GM12878 (cell line): ENCODE measurements at regions not wholly inside any gene's neighbourhood (a gene's known extent, or its start where the extent isn't known, plus 50 kb on each side); places are given as distances from the start of the nearest gene placed in this dataset.

Source experiments
- CBFB ChIP-seq: IDR thresholded peaks from 2 replicates; pipeline ENCODE4 v1.6.1; 2016; ENCODE audit warnings: antibody characterized with exemption, low read depth
- EP300 ChIP-seq, 2 experiments: fragments of 150-350 bp in 1 of 2; IDR thresholded peaks; 2 replicates each; pipeline ENCODE4 v1.6.1; 2011 to 2012; ENCODE audit warnings: low read depth in 2 of 2, low read length in 2 of 2, borderline replicate concordance in 1 of 2, improper control_type of control experiment in 1 of 2, inconsistent platforms in 1 of 2; ENCODE audit not compliant: control insufficient read depth in 1 of 2
- PML ChIP-seq: IDR thresholded peaks from 2 replicates; pipeline ENCODE4 v1.6.1; 2012; ENCODE audit warnings: low read length, inconsistent platforms
- TF ChIP-seq, protein P1 (sequence below), 3 experiments: IDR thresholded peaks in 2 of 3; conservative IDR thresholded peaks in 1 of 3; 2 replicates each; pipeline ENCODE4 v1.5.1; 2011; ENCODE audit warnings: low read depth in 3 of 3, low read length in 3 of 3, mild to moderate bottlenecking in 3 of 3, control low read depth in 2 of 3, moderate library complexity in 2 of 3, inconsistent platforms in 1 of 3, mixed read lengths in 1 of 3; ENCODE audit not compliant: control insufficient read depth in 2 of 3, insufficient read depth in 1 of 3; ENCODE audit errors: extremely low read depth in 1 of 3

DNA sequence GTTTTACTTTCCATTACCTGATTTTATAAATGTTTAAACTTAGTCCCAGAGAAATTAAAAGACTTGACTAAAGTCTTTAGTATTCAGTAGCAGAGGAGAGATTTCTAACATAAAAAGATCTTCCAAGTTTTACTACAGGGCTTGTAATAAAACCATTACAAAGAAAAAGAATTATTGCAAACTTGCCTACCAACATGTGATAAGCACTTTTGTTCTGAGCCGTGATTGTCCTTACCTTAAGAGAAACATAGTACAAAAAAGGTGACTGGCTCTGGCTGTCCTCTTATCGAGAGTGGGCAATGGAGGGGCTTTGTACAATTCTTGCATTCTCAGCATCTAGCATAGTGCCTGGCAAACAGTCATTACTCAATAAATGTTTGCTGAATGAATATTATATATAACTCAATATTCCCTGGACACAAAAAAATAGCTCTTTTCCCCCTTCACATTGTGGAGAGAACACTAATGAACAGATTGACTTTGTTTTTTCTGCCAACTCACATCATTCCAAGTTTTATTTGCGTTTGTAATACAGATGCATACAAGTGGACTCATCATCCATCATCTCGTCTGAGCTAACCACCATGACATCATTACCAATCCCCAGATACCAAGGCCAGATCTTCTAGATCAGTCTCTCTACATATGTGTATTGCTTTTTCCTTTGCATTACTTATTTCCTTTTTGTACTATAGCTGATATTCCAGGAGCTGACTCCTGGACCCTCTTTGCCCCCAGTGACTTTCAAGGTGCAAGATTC lies 192.8 kb upstream of the EEA1 start:
- TF ChIP-seq PML (no peak), CBFB (no peak), EP300 (IDR thresholded peaks at IDR 0.05; ENCODE audit: borderline replicate concordance in 1 of 2, control insufficient read depth in 1 of 2, low read depth in 2 of 2, low read length in 2 of 2) (no peak)
- TF ChIP-seq, protein P1, sequence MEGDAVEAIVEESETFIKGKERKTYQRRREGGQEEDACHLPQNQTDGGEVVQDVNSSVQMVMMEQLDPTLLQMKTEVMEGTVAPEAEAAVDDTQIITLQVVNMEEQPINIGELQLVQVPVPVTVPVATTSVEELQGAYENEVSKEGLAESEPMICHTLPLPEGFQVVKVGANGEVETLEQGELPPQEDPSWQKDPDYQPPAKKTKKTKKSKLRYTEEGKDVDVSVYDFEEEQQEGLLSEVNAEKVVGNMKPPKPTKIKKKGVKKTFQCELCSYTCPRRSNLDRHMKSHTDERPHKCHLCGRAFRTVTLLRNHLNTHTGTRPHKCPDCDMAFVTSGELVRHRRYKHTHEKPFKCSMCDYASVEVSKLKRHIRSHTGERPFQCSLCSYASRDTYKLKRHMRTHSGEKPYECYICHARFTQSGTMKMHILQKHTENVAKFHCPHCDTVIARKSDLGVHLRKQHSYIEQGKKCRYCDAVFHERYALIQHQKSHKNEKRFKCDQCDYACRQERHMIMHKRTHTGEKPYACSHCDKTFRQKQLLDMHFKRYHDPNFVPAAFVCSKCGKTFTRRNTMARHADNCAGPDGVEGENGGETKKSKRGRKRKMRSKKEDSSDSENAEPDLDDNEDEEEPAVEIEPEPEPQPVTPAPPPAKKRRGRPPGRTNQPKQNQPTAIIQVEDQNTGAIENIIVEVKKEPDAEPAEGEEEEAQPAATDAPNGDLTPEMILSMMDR (IDR thresholded peaks at IDR 0.05 in 2 of 3, conservative IDR thresholded peaks at IDR 0.05 in 1 of 3; ENCODE audit: control insufficient read depth in 2 of 3, extremely low read depth in 1 of 3, insufficient read depth in 1 of 3, low read depth in 3 of 3, low read length in 3 of 3): no peak
